HG03108 (cell line): ENCODE measurements at regions not wholly inside any gene's neighbourhood (a gene's known extent, or its start where the extent isn't known, plus 50 kb on each side); places are given as distances from the start of the nearest gene placed in this dataset.

Experiments
- ATAC-seq: cut with Tn5 transposase; IDR thresholded peaks from one replicate; pipeline ENCODE4 v1.9.1; 2021; ENCODE audit warnings: moderate library complexity; ENCODE audit not compliant: unreplicated experiment

- ATAC-seq: no peak
Observed at GRCh38 chr2:5507367-5507766, 184.8 kb upstream of the SOX11 start.

- no peak for ATAC-seq
Observed at GRCh38 chr2:5509362-5509761, 182.8 kb upstream of the SOX11 start.

- no peak for ATAC-seq
Observed at GRCh38 chr2:5510082-5510481, 182.1 kb upstream of the SOX11 start.

- ATAC-seq: no peak
Observed at GRCh38 chr2:5515693-5516092, 176.5 kb upstream of the SOX11 start.

- ATAC-seq: no peak
Observed at GRCh38 chr2:5519286-5519685, 172.9 kb upstream of the SOX11 start.

GRCh38 chr2:5520463-5520972 lies 171.7 kb upstream of the SOX11 start:
- no peak for ATAC-seq

GRCh38 chr2:5521461-5521860 lies 170.7 kb upstream of the SOX11 start:
- no peak for ATAC-seq

- ATAC-seq: no peak
Observed at GRCh38 chr2:5524551-5524950, 167.6 kb upstream of the SOX11 start.

GRCh38 chr2:5528706-5529105 lies 163.5 kb upstream of the SOX11 start:
- no peak for ATAC-seq

- ATAC-seq: no peak
Observed at GRCh38 chr2:5530011-5530696, 162.0 kb upstream of the SOX11 start.

- no peak for ATAC-seq
Observed at GRCh38 chr2:5535301-5535700, 156.9 kb upstream of the SOX11 start.

GRCh38 chr2:5537180-5537688 lies 154.9 kb upstream of the SOX11 start:
- ATAC-seq: no peak

- ATAC-seq: no peak
Observed at GRCh38 chr2:5538313-5538712, 153.9 kb upstream of the SOX11 start.

GRCh38 chr2:5538772-5539171 lies 153.4 kb upstream of the SOX11 start:
- ATAC-seq: no peak

GRCh38 chr2:5539282-5540165 lies 152.7 kb upstream of the SOX11 start:
- no peak for ATAC-seq

- no peak for ATAC-seq
Observed at GRCh38 chr2:5540856-5541255, 151.3 kb upstream of the SOX11 start.

- no peak for ATAC-seq
Observed at GRCh38 chr2:5544205-5544786, 147.9 kb upstream of the SOX11 start.

- no peak for ATAC-seq
Observed at GRCh38 chr2:5546181-5546580, 146.0 kb upstream of the SOX11 start.

GRCh38 chr2:5548991-5549715 lies 143.0 kb upstream of the SOX11 start:
- no peak for ATAC-seq

GRCh38 chr2:5549771-5550170 lies 142.4 kb upstream of the SOX11 start:
- no peak for ATAC-seq

- ATAC-seq: no peak
Observed at GRCh38 chr2:5555636-5556035, 136.5 kb upstream of the SOX11 start.
